Left ventricle myocardium inferior (tissue), 1 donor: ENCODE measurements at regions not wholly inside any gene's neighbourhood (a gene's known extent, or its start where the extent isn't known, plus 50 kb on each side); places are given as distances from the start of the nearest gene placed in this dataset.
A peak's percentile ranks its signal among the peaks of the same experiment; 100 is the strongest.

Source experiments
- DNase-seq: peaks from one replicate; pipeline ENCODE4 v3.0.0-alpha.2; 2020
- H3K27ac ChIP-seq: fragments of 200-600 bp; replicated peaks from 2 replicates; pipeline ENCODE4 v1.8.0; 2021
- H3K27me3 ChIP-seq: fragments of 200-600 bp; 2 replicates; pipeline ENCODE4 v1.8.0; 2021; ENCODE audit warnings: low read depth
- H3K36me3 ChIP-seq: fragments of 200-600 bp; 2 replicates; pipeline ENCODE4 v1.8.0; 2021
- H3K4me1 ChIP-seq: fragments of 200-600 bp; 2 replicates; pipeline ENCODE4 v1.8.0; 2021
- H3K4me3 ChIP-seq: fragments of 200-600 bp; 2 replicates; pipeline ENCODE4 v1.8.0; 2021; ENCODE audit warnings: mild to moderate bottlenecking, moderate library complexity
- H3K9me3 ChIP-seq: fragments of 200-600 bp; replicated peaks from 2 replicates; pipeline ENCODE4 v1.8.0; 2021
- CTCF ChIP-seq: fragments of 200-600 bp; IDR thresholded peaks from 2 replicates; pipeline ENCODE4 v1.8.0; 2021; ENCODE audit warnings: antibody characterized with exemption, mild to moderate bottlenecking, borderline replicate concordance
- intact Hi-C: fragments of 100-400 bp; cut with micrococcal nuclease; formaldehyde crosslinking; loops from one replicate; pipeline ENCODE4 v1.11.0; 2022
- donor health status: DM: no; HTN: yes; CAD: no; lungs with severe emphysema.

- H3K27ac ChIP-seq = no peak overlapping the region
- no peak for TF ChIP-seq CTCF
- H3K36me3 ChIP-seq = no peaks in the 10 kb centered on the region
These were observed 403.4 kb upstream of the SPRY2 start for GRCh38 chr13:80744147-80744914.

GRCh38 chr13:80742033-80742432 lies 401.1 kb upstream of the SPRY2 start:
- Histone ChIP-seq H3K36me3 (no peaks in the 10 kb centered on the region), H3K27me3 (no peaks in the 10 kb centered on the region), H3K4me3 (no peak overlapping the region), H3K9me3 (peaks cover 14% of the 10 kb centered on the region), H3K4me1 (no peaks in the 10 kb centered on the region), H3K27ac (no peak overlapping the region)
- intact Hi-C loops = no loop called here
- TF ChIP-seq CTCF = no peak
- no peak for DNase-seq

More at GRCh38 chr13:80744147-80744914, 403.4 kb upstream of the SPRY2 start:
- no peak for DNase-seq
- H3K9me3 ChIP-seq = no peaks in the 10 kb centered on the region
- no peak overlapping the region for H3K4me3 ChIP-seq
- intact Hi-C loops = no loop called here
- H3K27me3 ChIP-seq = no peaks in the 10 kb centered on the region
- H3K4me1 ChIP-seq = no peaks in the 10 kb centered on the region

DNA sequence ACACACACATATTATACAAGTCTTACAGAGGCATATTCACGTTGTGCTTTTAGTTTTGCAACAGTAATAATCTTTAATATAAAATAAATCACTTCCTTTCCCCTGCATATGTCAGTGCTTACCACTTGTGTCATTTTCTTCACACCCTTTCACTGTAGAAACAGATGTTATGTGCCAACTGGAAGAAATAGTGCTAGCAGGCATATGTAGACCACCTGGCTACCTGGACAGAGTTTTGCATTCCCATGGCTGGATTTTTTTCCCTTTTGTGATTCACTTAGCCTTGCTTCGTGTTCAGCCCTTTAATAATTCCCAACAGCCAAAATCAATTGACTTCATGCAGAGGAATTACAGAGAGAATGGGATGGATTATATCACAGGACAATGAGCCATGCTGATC lies 399.1 kb upstream of the SPRY2 start:
- TF ChIP-seq CTCF = no peak
- no peak for DNase-seq
- no peaks in the 10 kb centered on the region for H3K36me3 ChIP-seq
- H3K27ac ChIP-seq = no peak overlapping the region
- no peak overlapping the region for H3K4me3 ChIP-seq
- H3K4me1 ChIP-seq = peaks cover 4% of the 10 kb centered on the region
- peaks cover 14% of the 10 kb centered on the region for H3K9me3 ChIP-seq
- no peaks in the 10 kb centered on the region for H3K27me3 ChIP-seq
- intact Hi-C loops = no loop called here

DNA sequence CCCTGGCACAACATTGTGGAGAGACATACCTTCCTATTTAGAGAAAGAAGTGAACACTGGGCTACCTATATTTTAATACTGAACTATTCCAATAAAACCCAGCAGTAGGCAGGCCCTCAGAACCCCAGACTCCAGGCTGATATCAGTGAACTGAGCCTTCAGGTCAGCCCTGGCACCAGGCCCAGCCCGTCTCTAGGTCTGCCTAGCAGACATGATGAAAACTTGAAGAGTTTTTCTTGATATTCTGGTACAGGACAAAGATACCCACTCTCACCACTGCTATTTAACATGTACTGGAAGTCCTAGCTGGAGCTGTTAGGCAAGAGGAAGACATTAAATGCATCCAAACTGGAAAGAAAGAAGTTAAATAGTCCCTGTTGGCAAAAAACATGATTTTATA lies 396.6 kb upstream of the SPRY2 start:
- H3K4me1 ChIP-seq = peaks cover 5% of the 10 kb centered on the region
- no peaks in the 10 kb centered on the region for H3K36me3 ChIP-seq
- peaks cover 14% of the 10 kb centered on the region for H3K9me3 ChIP-seq
- H3K4me3 ChIP-seq = no peak overlapping the region
- DNase-seq = peak; percentile 36
- intact Hi-C loops = no loop called here
- H3K27me3 ChIP-seq = no peaks in the 10 kb centered on the region
- TF ChIP-seq CTCF = no peak
- H3K27ac ChIP-seq = peak overlapping the region; percentile 32

GRCh38 chr13:80727321-80727975 lies 386.5 kb upstream of the SPRY2 start:
- no peak overlapping the region for H3K4me3 ChIP-seq
- TF ChIP-seq CTCF = no peak
- no peaks in the 10 kb centered on the region for H3K27me3 ChIP-seq
- H3K9me3 ChIP-seq = peaks cover 15% of the 10 kb centered on the region
- no peak for DNase-seq
- H3K27ac ChIP-seq = peak overlapping the region; percentile 80
- peaks cover 15% of the 10 kb centered on the region for H3K4me1 ChIP-seq
- no peaks in the 10 kb centered on the region for H3K36me3 ChIP-seq
- intact Hi-C loops = no loop called here
